Dedifferentiated amniotic fluid mesenchymal stem cell (primary cell): ENCODE measurements at regions not wholly inside any gene's neighbourhood (a gene's known extent, or its start where the extent isn't known, plus 50 kb on each side); places are given as distances from the start of the nearest gene placed in this dataset.

Experiments
- DNase-seq: peaks from one replicate; pipeline ENCODE4 v3.0.0-alpha.2; 2016; ENCODE audit errors: extremely low spot score

GRCh38 chr22:49081261-49081666, 746.4 kb downstream of the BRD1 start:
- DNase-seq: no peak

GRCh38 chr22:49080631-49081030, 747.0 kb downstream of the BRD1 start:
- no peak for DNase-seq

GRCh38 chr22:49079743-49080500, 747.8 kb downstream of the BRD1 start:
- no peak for DNase-seq

- DNase-seq: no peak
These were observed 748.5 kb downstream of the BRD1 start for GRCh38 chr22:49079027-49079725.

GRCh38 chr22:49078076-49078710, 749.5 kb downstream of the BRD1 start:
- DNase-seq: no peak

- no peak for DNase-seq
These were observed 750.1 kb downstream of the BRD1 start for GRCh38 chr22:49077586-49077985.

GRCh38 chr22:49077036-49077393, 750.7 kb downstream of the BRD1 start:
- no peak for DNase-seq

- no peak for DNase-seq
These were observed 751.2 kb downstream of the BRD1 start for GRCh38 chr22:49076300-49077035.

- DNase-seq: no peak
These were observed 752.5 kb downstream of the BRD1 start for GRCh38 chr22:49075150-49075549.

- DNase-seq: no peak
These were observed 753.7 kb downstream of the BRD1 start for GRCh38 chr22:49073873-49074417.

- no peak for DNase-seq
These were observed 754.6 kb downstream of the BRD1 start for GRCh38 chr22:49072996-49073645.

GRCh38 chr22:49070501-49070900, 757.2 kb downstream of the BRD1 start:
- DNase-seq: no peak

- no peak for DNase-seq
These were observed 758.7 kb downstream of the BRD1 start for GRCh38 chr22:49068861-49069500.

GRCh38 chr22:49067504-49067903, 760.2 kb downstream of the BRD1 start:
- DNase-seq: no peak

GRCh38 chr22:49066619-49067018, 761.1 kb downstream of the BRD1 start:
- no peak for DNase-seq

- DNase-seq: no peak
These were observed 762.8 kb downstream of the BRD1 start for GRCh38 chr22:49064836-49065235.

GRCh38 chr22:49063545-49063890, 764.2 kb downstream of the BRD1 start:
- DNase-seq: no peak

GRCh38 chr22:49062802-49063544, 764.7 kb downstream of the BRD1 start:
- DNase-seq: no peak

- no peak for DNase-seq
These were observed 765.4 kb downstream of the BRD1 start for GRCh38 chr22:49062155-49062801.

- DNase-seq: no peak
These were observed 769.8 kb downstream of the BRD1 start for GRCh38 chr22:49057910-49058309.
